Esophagus squamous epithelium (tissue), 4 donors: ENCODE measurements at regions not wholly inside any gene's neighbourhood (a gene's known extent, or its start where the extent isn't known, plus 50 kb on each side); places are given as distances from the start of the nearest gene placed in this dataset.

Source experiments
- CTCF ChIP-seq, 6 experiments: fragments of 450-650 bp in 4 of 6; fragments of 200-600 bp in 2 of 6; sonication (generic) in 2 of 6; IDR thresholded peaks; one replicate each; pipeline ENCODE4 v1.5.1; 2016 to 2019; ENCODE audit warnings: antibody characterized with exemption in 6 of 6, mild to moderate bottlenecking in 4 of 6, moderate library complexity in 4 of 6
- POLR2A ChIP-seq, 4 donors: fragments of 450-650 bp; IDR thresholded peaks; one replicate each; pipeline ENCODE4 v1.6.1; 2017; ENCODE audit warnings: antibody characterized with exemption in 4 of 4, mild to moderate bottlenecking in 4 of 4, moderate library complexity in 3 of 4

- TF ChIP-seq CTCF (IDR thresholded peaks at IDR 0.05) (no peak), POLR2A (IDR thresholded peaks at IDR 0.05) (no peak)
These were observed 206.2 kb upstream of the PRNP start for GRCh38 chr20:4480104-4480503.
